A673 (cell line): ENCODE measurements at regions not wholly inside any gene's neighbourhood (a gene's known extent, or its start where the extent isn't known, plus 50 kb on each side); places are given as distances from the start of the nearest gene placed in this dataset.

Source experiments
- BruUV-seq: library from RNA; stranded (reverse); fragments of 400-500 nt; replicated peaks from 2 replicates; lab custom pipeline; 2021; lab: Mats Ljungman, UMichigan
- CTCF ChIA-PET: fragments of 300-600 bp; sonication (Branson Sonifier 250); formaldehyde crosslinking; loops from one replicate; lab custom pipeline; 2022; ENCODE audit warnings: antibody characterized with exemption; lab: Charles Lee
- POLR2A ChIA-PET: fragments of 300-600 bp; sonication (Branson Sonifier 250); formaldehyde crosslinking; loops from one replicate; lab custom pipeline; 2022; ENCODE audit warnings: antibody characterized with exemption; ENCODE audit not compliant: low non-redundant PET; lab: Charles Lee
- DNase-seq: peaks from one replicate; pipeline ENCODE4 v3.0.0-alpha.2; 2015; ENCODE audit warnings: low spot score
- H3K27ac ChIP-seq: fragments of 200-600 bp; sonication (generic); 2 replicates; pipeline ENCODE4 v1.5.1; 2016; ENCODE audit warnings: mixed run types, low read depth, mild to moderate bottlenecking, mixed read lengths, antibody characterized with exemption, low read length; ENCODE audit not compliant: poor library complexity, severe bottlenecking
- H3K27me3 ChIP-seq: fragments of 200-600 bp; sonication (generic); replicated peaks from 2 replicates; pipeline ENCODE4 v1.6.1; 2017; ENCODE audit warnings: mixed run types, low read depth, mild to moderate bottlenecking, mixed read lengths, antibody characterized with exemption, low read length; ENCODE audit not compliant: insufficient read depth, poor library complexity
- H3K36me3 ChIP-seq: fragments of 200-600 bp; sonication (generic); 2 replicates; pipeline ENCODE4 v1.6.1; 2016; ENCODE audit warnings: mixed run types, mild to moderate bottlenecking, mixed read lengths, antibody characterized with exemption, low read length; ENCODE audit not compliant: insufficient read depth, poor library complexity, severe bottlenecking
- H3K4me1 ChIP-seq: fragments of 200-600 bp; sonication (generic); 2 replicates; pipeline ENCODE4 v1.6.1; 2017; ENCODE audit warnings: mixed run types, mild to moderate bottlenecking, mixed read lengths, antibody characterized with exemption, low read length; ENCODE audit not compliant: insufficient read depth, poor library complexity, severe bottlenecking
- H3K4me3 ChIP-seq: fragments of 200-600 bp; sonication (generic); 2 replicates; pipeline ENCODE4 v1.5.1; 2016; ENCODE audit warnings: low read depth, mixed run types, mild to moderate bottlenecking, mixed read lengths, low read length; ENCODE audit not compliant: poor library complexity, severe bottlenecking
- H3K9me3 ChIP-seq: fragments of 200-600 bp; sonication (generic); 2 replicates; pipeline ENCODE4 v1.6.1; 2016; ENCODE audit warnings: mixed run types, low read depth, mild to moderate bottlenecking, mixed read lengths, antibody characterized with exemption, low read length; ENCODE audit not compliant: poor library complexity, severe bottlenecking
- EZH2 ChIP-seq: fragments of 200-600 bp; sonication (generic); IDR thresholded peaks from 2 replicates; pipeline ENCODE4 v1.6.1; 2017; ENCODE audit warnings: borderline replicate concordance, low read depth, mild to moderate bottlenecking, mixed read lengths, antibody characterized with exemption, low read length; ENCODE audit not compliant: poor library complexity, severe bottlenecking
- intact Hi-C: fragments of 100-400 bp; cut with micrococcal nuclease; formaldehyde crosslinking; loops from one replicate; pipeline ENCODE4 v1.10.0; 2022; ENCODE audit not compliant: unreplicated experiment
- TF ChIP-seq, protein P1 (sequence below): fragments of 300-800, 200-600 bp; sonication (generic); conservative IDR thresholded peaks from 2 replicates; pipeline ENCODE4 v1.5.1; 2017; ENCODE audit warnings: low read depth, mild to moderate bottlenecking, antibody characterized with exemption, low read length, moderate library complexity, mixed read lengths

DNA sequence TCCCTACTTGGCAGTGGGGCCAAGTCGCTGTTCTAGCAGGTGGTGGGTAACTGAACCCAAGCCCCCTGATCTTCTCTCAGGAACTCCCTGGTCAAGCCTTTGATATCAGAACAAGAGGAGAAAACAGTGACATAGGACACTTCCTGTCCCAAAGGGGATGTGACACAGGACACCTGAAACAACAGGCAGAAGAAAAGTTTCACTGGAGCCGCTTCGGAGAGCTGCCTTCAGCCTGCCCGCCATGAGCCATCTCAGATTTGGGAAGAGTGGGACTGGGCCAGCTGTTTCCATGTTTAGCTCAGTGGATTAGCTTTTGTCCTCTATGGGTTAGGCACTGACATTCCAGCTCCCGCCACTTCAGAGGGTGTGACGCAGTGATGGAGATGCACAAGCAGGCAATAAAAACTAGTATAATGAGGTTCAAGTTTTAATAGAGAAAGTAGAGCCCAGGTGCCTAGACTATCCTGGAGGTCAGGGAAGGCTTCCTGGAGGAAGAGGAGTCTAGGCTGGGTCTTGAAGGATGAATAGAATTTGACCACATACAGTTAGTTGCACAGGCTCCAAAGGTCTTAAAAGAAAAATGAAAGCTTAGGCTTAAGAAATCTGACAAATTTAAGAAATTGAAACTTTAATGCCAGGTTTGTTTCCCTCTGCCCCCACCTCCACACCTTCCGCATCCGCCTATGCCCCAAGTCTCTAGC is 104.1 kb upstream of the SPRY4 start:
- ChIA-PET POLR2A (no interaction called here), CTCF (no interaction called here)
- TF ChIP-seq EZH2: no peak
- TF ChIP-seq, protein P1, sequence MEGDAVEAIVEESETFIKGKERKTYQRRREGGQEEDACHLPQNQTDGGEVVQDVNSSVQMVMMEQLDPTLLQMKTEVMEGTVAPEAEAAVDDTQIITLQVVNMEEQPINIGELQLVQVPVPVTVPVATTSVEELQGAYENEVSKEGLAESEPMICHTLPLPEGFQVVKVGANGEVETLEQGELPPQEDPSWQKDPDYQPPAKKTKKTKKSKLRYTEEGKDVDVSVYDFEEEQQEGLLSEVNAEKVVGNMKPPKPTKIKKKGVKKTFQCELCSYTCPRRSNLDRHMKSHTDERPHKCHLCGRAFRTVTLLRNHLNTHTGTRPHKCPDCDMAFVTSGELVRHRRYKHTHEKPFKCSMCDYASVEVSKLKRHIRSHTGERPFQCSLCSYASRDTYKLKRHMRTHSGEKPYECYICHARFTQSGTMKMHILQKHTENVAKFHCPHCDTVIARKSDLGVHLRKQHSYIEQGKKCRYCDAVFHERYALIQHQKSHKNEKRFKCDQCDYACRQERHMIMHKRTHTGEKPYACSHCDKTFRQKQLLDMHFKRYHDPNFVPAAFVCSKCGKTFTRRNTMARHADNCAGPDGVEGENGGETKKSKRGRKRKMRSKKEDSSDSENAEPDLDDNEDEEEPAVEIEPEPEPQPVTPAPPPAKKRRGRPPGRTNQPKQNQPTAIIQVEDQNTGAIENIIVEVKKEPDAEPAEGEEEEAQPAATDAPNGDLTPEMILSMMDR: no peak

GRCh38 chr5:142428036-142428772 is 103.4 kb upstream of the SPRY4 start:
- intact Hi-C loops: no loop called here
- TF ChIP-seq, protein P1: no peak
- no peak for TF ChIP-seq EZH2
- no peaks in the 10 kb centered on the region for H3K36me3 ChIP-seq
- POLR2A ChIA-PET: no interaction called here
- CTCF ChIA-PET: no interaction called here
- H3K27ac ChIP-seq: peak overlapping the region; percentile 58
- peak; percentile 64 for DNase-seq
- no TSS peak for BruUV-seq
- no peak overlapping the region for H3K4me3 ChIP-seq
- no peaks in the 10 kb centered on the region for H3K27me3 ChIP-seq
- H3K9me3 ChIP-seq: no peaks in the 10 kb centered on the region
- peaks cover 56% of the 10 kb centered on the region for H3K4me1 ChIP-seq

More for the DNA sequence above, 104.1 kb upstream of the SPRY4 start:
- peak overlapping the region; percentile 58 for H3K27ac ChIP-seq
- no peaks in the 10 kb centered on the region for H3K36me3 ChIP-seq
- intact Hi-C loops: no loop called here
- no peaks in the 10 kb centered on the region for H3K27me3 ChIP-seq
- DNase-seq: no peak
- peaks cover 64% of the 10 kb centered on the region for H3K4me1 ChIP-seq
- BruUV-seq: no TSS peak
- no peaks in the 10 kb centered on the region for H3K9me3 ChIP-seq
- no peak overlapping the region for H3K4me3 ChIP-seq

- Histone ChIP-seq H3K27me3 (no peaks in the 10 kb centered on the region), H3K27ac (peak overlapping the region; percentile 79), H3K36me3 (no peaks in the 10 kb centered on the region), H3K4me3 (no peak overlapping the region), H3K9me3 (no peaks in the 10 kb centered on the region), H3K4me1 (peaks cover 55% of the 10 kb centered on the region)
- intact Hi-C loops: loop anchor here (2.0 kb wide), 1 partner anchor 71 kb away; no protein-coding TSS in a partner anchor
- no TSS peak for BruUV-seq
- TF ChIP-seq EZH2: no peak
- TF ChIP-seq, protein P1: no peak
- ChIA-PET POLR2A (no interaction called here), CTCF (no interaction called here)
- no peak for DNase-seq
Observed at GRCh38 chr5:142427529-142427928, 102.7 kb upstream of the SPRY4 start.
